Duodenal mucosa (tissue), 2 donors: ENCODE measurements at regions not wholly inside any gene's neighbourhood (a gene's known extent, or its start where the extent isn't known, plus 50 kb on each side); places are given as distances from the start of the nearest gene placed in this dataset.

Experiments
- H3K27ac ChIP-seq: one replicate; pipeline ENCODE4 v1.7.0; 2013; ENCODE audit warnings: low read depth, low read length
- H3K27me3 ChIP-seq, 2 donors: one replicate each; pipeline ENCODE4 v1.7.0; 2013; ENCODE audit warnings: low read length in 2 of 2, control low read depth in 1 of 2; ENCODE audit not compliant: insufficient read depth in 2 of 2, control insufficient read depth in 1 of 2
- H3K36me3 ChIP-seq, 2 donors: one replicate each; pipeline ENCODE4 v1.7.0; 2013; ENCODE audit warnings: low read length in 2 of 2, control low read depth in 1 of 2; ENCODE audit not compliant: insufficient read depth in 2 of 2, control insufficient read depth in 1 of 2
- H3K4me1 ChIP-seq, 2 donors: one replicate each; pipeline ENCODE4 v1.7.0; 2013; ENCODE audit warnings: low read length in 2 of 2, control low read depth in 1 of 2; ENCODE audit not compliant: insufficient read depth in 2 of 2, control insufficient read depth in 1 of 2
- H3K4me3 ChIP-seq, 2 donors: one replicate each; pipeline ENCODE4 v1.7.0; 2013; ENCODE audit warnings: low read length in 2 of 2, low read depth in 1 of 2
- H3K9ac ChIP-seq, 2 donors: one replicate each; pipeline ENCODE4 v1.7.0; 2013; ENCODE audit warnings: low read length in 2 of 2, low read depth in 1 of 2
- H3K9me3 ChIP-seq, 2 donors: one replicate each; pipeline ENCODE4 v1.7.0; 2013; ENCODE audit warnings: low read length in 2 of 2, control low read depth in 1 of 2; ENCODE audit not compliant: control insufficient read depth in 1 of 2

- Histone ChIP-seq H3K4me3 (no peak overlapping the region), H3K9ac (no peak overlapping the region), H3K9me3 (no peaks in the 10 kb centered on the region), H3K27me3 (no peaks in the 10 kb centered on the region), H3K4me1 (no peaks in the 10 kb centered on the region), H3K27ac (no peak overlapping the region), H3K36me3 (no peaks in the 10 kb centered on the region)
Measured at GRCh38 chr2:221322741-221323140, 249.4 kb downstream of the EPHA4 start.

GRCh38 chr2:221323513-221323912, 248.6 kb downstream of the EPHA4 start:
- no peaks in the 10 kb centered on the region for H3K27me3 ChIP-seq
- no peak overlapping the region for H3K27ac ChIP-seq
- no peaks in the 10 kb centered on the region for H3K4me1 ChIP-seq
- H3K4me3 ChIP-seq = no peak overlapping the region
- H3K9ac ChIP-seq = no peak overlapping the region
- H3K9me3 ChIP-seq = no peaks in the 10 kb centered on the region
- no peaks in the 10 kb centered on the region for H3K36me3 ChIP-seq

- Histone ChIP-seq H3K27ac (no peak overlapping the region), H3K4me3 (no peak overlapping the region), H3K9me3 (no peaks in the 10 kb centered on the region), H3K4me1 (no peaks in the 10 kb centered on the region), H3K36me3 (no peaks in the 10 kb centered on the region), H3K9ac (no peak overlapping the region), H3K27me3 (no peaks in the 10 kb centered on the region)
Measured at GRCh38 chr2:221330436-221330835, 241.7 kb downstream of the EPHA4 start.

- H3K27ac ChIP-seq = no peak overlapping the region
- H3K9me3 ChIP-seq = no peaks in the 10 kb centered on the region
- no peaks in the 10 kb centered on the region for H3K4me1 ChIP-seq
- H3K27me3 ChIP-seq = no peaks in the 10 kb centered on the region
- H3K9ac ChIP-seq = no peak overlapping the region
- no peaks in the 10 kb centered on the region for H3K36me3 ChIP-seq
- no peak overlapping the region for H3K4me3 ChIP-seq
Measured at GRCh38 chr2:221334481-221335218, 237.5 kb downstream of the EPHA4 start.

GRCh38 chr2:221335219-221335752, 236.8 kb downstream of the EPHA4 start:
- H3K9ac ChIP-seq = no peak overlapping the region
- H3K36me3 ChIP-seq = no peaks in the 10 kb centered on the region
- H3K4me3 ChIP-seq = no peak overlapping the region
- no peak overlapping the region for H3K27ac ChIP-seq
- H3K27me3 ChIP-seq = no peaks in the 10 kb centered on the region
- H3K9me3 ChIP-seq = no peaks in the 10 kb centered on the region
- H3K4me1 ChIP-seq = no peaks in the 10 kb centered on the region

GRCh38 chr2:221336967-221337366, 235.1 kb downstream of the EPHA4 start:
- H3K36me3 ChIP-seq = no peaks in the 10 kb centered on the region

GRCh38 chr2:221337957-221338685, 234.0 kb downstream of the EPHA4 start:
- Histone ChIP-seq H3K27ac (no peak overlapping the region), H3K9ac (no peak overlapping the region), H3K4me3 (no peak overlapping the region), H3K4me1 (no peaks in the 10 kb centered on the region), H3K36me3 (no peaks in the 10 kb centered on the region), H3K9me3 (no peaks in the 10 kb centered on the region), H3K27me3 (no peaks in the 10 kb centered on the region)

More at GRCh38 chr2:221336967-221337366, 235.1 kb downstream of the EPHA4 start:
- H3K4me1 ChIP-seq = no peaks in the 10 kb centered on the region
- H3K9me3 ChIP-seq = no peaks in the 10 kb centered on the region
- no peak overlapping the region for H3K4me3 ChIP-seq
- H3K27me3 ChIP-seq = no peaks in the 10 kb centered on the region
- no peak overlapping the region for H3K9ac ChIP-seq
- no peak overlapping the region for H3K27ac ChIP-seq

- H3K27me3 ChIP-seq = no peaks in the 10 kb centered on the region
- no peaks in the 10 kb centered on the region for H3K36me3 ChIP-seq
- no peak overlapping the region for H3K4me3 ChIP-seq
- H3K9me3 ChIP-seq = no peaks in the 10 kb centered on the region
- H3K27ac ChIP-seq = no peak overlapping the region
- no peaks in the 10 kb centered on the region for H3K4me1 ChIP-seq
- H3K9ac ChIP-seq = no peak overlapping the region
Measured at GRCh38 chr2:221342388-221342787, 229.7 kb downstream of the EPHA4 start.

GRCh38 chr2:221343524-221343923, 228.6 kb downstream of the EPHA4 start:
- no peak overlapping the region for H3K4me3 ChIP-seq
- no peak overlapping the region for H3K27ac ChIP-seq
- no peaks in the 10 kb centered on the region for H3K4me1 ChIP-seq
- H3K27me3 ChIP-seq = no peaks in the 10 kb centered on the region
- H3K9me3 ChIP-seq = no peaks in the 10 kb centered on the region
- H3K36me3 ChIP-seq = no peaks in the 10 kb centered on the region
- no peak overlapping the region for H3K9ac ChIP-seq

- Histone ChIP-seq H3K27me3 (no peaks in the 10 kb centered on the region), H3K9ac (no peak overlapping the region), H3K36me3 (no peaks in the 10 kb centered on the region), H3K27ac (no peak overlapping the region), H3K9me3 (no peaks in the 10 kb centered on the region), H3K4me1 (no peaks in the 10 kb centered on the region), H3K4me3 (no peak overlapping the region)
Measured at GRCh38 chr2:221345516-221345915, 226.6 kb downstream of the EPHA4 start.
